HepG2 (cell line): ENCODE measurements at regions not wholly inside any gene's neighbourhood (a gene's known extent, or its start where the extent isn't known, plus 50 kb on each side); places are given as distances from the start of the nearest gene placed in this dataset.

Experiments
- ATAC-seq: fragments of 200-7000 bp; cut with Tn5 transposase; 3 replicates; pipeline ENCODE4 v1.9.1; 2020; ENCODE audit warnings: mild to moderate bottlenecking, moderate library complexity
- BruUV-seq: library from RNA; stranded (reverse); fragments of 400-500 nt; replicated peaks from 2 replicates; lab custom pipeline; 2021; lab: Mats Ljungman, UMichigan
- CTCF ChIA-PET: fragments of 300-600 bp; formaldehyde crosslinking; extraction: SDS; loops from one replicate; lab custom pipeline; 2021; ENCODE audit warnings: low total read pairs, inconsistent platforms, low intra/inter-chr PET ratio; lab: Yijun Ruan, JAX
- POLR2A ChIA-PET: fragments of 350-600 bp; sonication (Branson Sonifier 250); formaldehyde crosslinking; loops from one replicate; lab custom pipeline; 2020; ENCODE audit warnings: antibody characterized with exemption, inconsistent platforms; lab: Yijun Ruan, JAX
- DNase-seq: peaks from one replicate; pipeline ENCODE4 v3.0.0-alpha.2; 2015; ENCODE audit warnings: low spot score
- FAIRE-seq: peaks from 3 replicates; lab custom pipeline; 2011; peaks lifted over from hg19 to GRCh38; lab: Jason Lieb, UNC
- H2AFZ ChIP-seq: one replicate; pipeline ENCODE4 v1.6.1; 2011; ENCODE audit warnings: low read length, inconsistent platforms
- H3K27ac ChIP-seq: fragments of 300-600 bp; 3 replicates; pipeline ENCODE4 v1.8.0; 2011; ENCODE audit warnings: mixed run types, mild to moderate bottlenecking, mixed read lengths, low read length, inconsistent platforms; ENCODE audit not compliant: insufficient read depth; ENCODE audit errors: extremely low read length
- H3K27me3 ChIP-seq, 2 experiments: fragments of 200-600 bp in 1 of 2; 2 replicates in 1 of 2; 3 replicates in 1 of 2; pipeline versions ENCODE4 v1.6.0 to v1.8.0; 2011; ENCODE audit warnings: low read length in 2 of 2, mild to moderate bottlenecking in 2 of 2, moderate library complexity in 2 of 2, inconsistent platforms in 1 of 2; ENCODE audit not compliant: insufficient read depth in 2 of 2, control insufficient read depth in 1 of 2
- H3K36me3 ChIP-seq, 2 experiments: fragments of 200-600 bp in 1 of 2; replicated peaks in 1 of 2; 2 replicates in 1 of 2; 3 replicates in 1 of 2; pipeline versions ENCODE4 v1.5.1 to v1.8.0; 2011; ENCODE audit warnings: low read length in 2 of 2, inconsistent platforms in 1 of 2; ENCODE audit not compliant: insufficient read depth in 2 of 2, control insufficient read depth in 1 of 2
- H3K4me1 ChIP-seq: 2 replicates; pipeline ENCODE4 v1.5.1; 2012; ENCODE audit warnings: low read length, inconsistent platforms; ENCODE audit not compliant: insufficient read depth
- H3K4me2 ChIP-seq: 2 replicates; pipeline ENCODE4 v1.6.0; 2011; ENCODE audit warnings: low read depth, low read length, inconsistent platforms
- H3K4me3 ChIP-seq, 3 experiments: fragments of 200-600 bp in 1 of 3; sonication (generic), shearing (Covaris generic) in 1 of 3; replicated peaks in 1 of 3; 2 replicates each; pipeline ENCODE4 v1.5.1; 2011 to 2016; ENCODE audit warnings: low read length in 3 of 3, inconsistent platforms in 2 of 3, low read depth in 2 of 3, mild to moderate bottlenecking in 2 of 3, control low read depth in 1 of 3, mixed read lengths in 1 of 3; ENCODE audit not compliant: insufficient read depth in 1 of 3
- H3K79me2 ChIP-seq: one replicate; pipeline ENCODE4 v1.6.1; 2011; ENCODE audit warnings: low read length, inconsistent platforms; ENCODE audit not compliant: insufficient read depth
- H3K9ac ChIP-seq: 2 replicates; pipeline ENCODE4 v1.6.0; 2011; ENCODE audit warnings: mild to moderate bottlenecking, low read depth, low read length, inconsistent platforms; ENCODE audit not compliant: insufficient read depth
- H3K9me3 ChIP-seq: 2 replicates; pipeline ENCODE4 v1.5.1; 2012; ENCODE audit warnings: mild to moderate bottlenecking, low read length
- H4K20me1 ChIP-seq: 2 replicates; pipeline ENCODE4 v1.6.0; 2011; ENCODE audit warnings: inconsistent platforms, mild to moderate bottlenecking, low read length, moderate library complexity; ENCODE audit not compliant: insufficient read depth
- CAMTA2 ChIP-seq: sonication (generic); formaldehyde crosslinking; IDR thresholded peaks from 2 replicates; pipeline ENCODE4 v1.4.0; 2020; ENCODE audit warnings: mild to moderate bottlenecking, missing genetic modification reagents, borderline replicate concordance
- ETV5 ChIP-seq: IDR thresholded peaks from 2 replicates; pipeline ENCODE4 v1.6.1; 2018; ENCODE audit warnings: missing biosample characterization, missing genetic modification reagents, inconsistent platforms, borderline replicate concordance
- HNF4A ChIP-seq: sonication (generic); formaldehyde crosslinking; IDR thresholded peaks from 2 replicates; pipeline ENCODE4 v1.4.0; 2020; ENCODE audit warnings: missing genetic modification reagents
- HNRNPK ChIP-seq: fragments of 200-400 bp; formaldehyde crosslinking; IDR thresholded peaks from 2 replicates; pipeline ENCODE4 v1.6.1; 2018; ENCODE audit warnings: low read length, low read depth, moderate library complexity, mild to moderate bottlenecking; ENCODE audit not compliant: poor library complexity, severe bottlenecking
- JUN ChIP-seq: sonication (generic); formaldehyde crosslinking; IDR thresholded peaks from 2 replicates; pipeline ENCODE4 v1.4.0; 2020; ENCODE audit warnings: mild to moderate bottlenecking, missing genetic modification reagents
- NCOA5 ChIP-seq: sonication (generic); formaldehyde crosslinking; IDR thresholded peaks from 2 replicates; pipeline ENCODE4 v1.4.0; 2020; ENCODE audit warnings: missing genetic modification reagents
- POGK ChIP-seq: sonication (generic); formaldehyde crosslinking; conservative IDR thresholded peaks from 2 replicates; pipeline ENCODE4 v1.8.0; 2022; ENCODE audit warnings: mild to moderate bottlenecking, moderate library complexity, missing genetic modification reagents
- SRY ChIP-seq: sonication (generic); formaldehyde crosslinking; IDR thresholded peaks from 2 replicates; pipeline ENCODE4 v1.8.0; 2022; ENCODE audit warnings: mild to moderate bottlenecking, missing genetic modification reagents
- ZNF225 ChIP-seq: sonication (generic); formaldehyde crosslinking; IDR thresholded peaks from 2 replicates; pipeline ENCODE4 v1.4.0; 2020; ENCODE audit warnings: mild to moderate bottlenecking, missing genetic modification reagents
- ZNF446 ChIP-seq: sonication (generic); formaldehyde crosslinking; IDR thresholded peaks from 2 replicates; pipeline ENCODE4 v1.5.0; 2020; ENCODE audit warnings: mild to moderate bottlenecking, missing genetic modification reagents
- ZNF749 ChIP-seq: sonication (generic); formaldehyde crosslinking; IDR thresholded peaks from 2 replicates; pipeline ENCODE4 v1.8.0; 2022; ENCODE audit warnings: mild to moderate bottlenecking, missing genetic modification reagents, moderate library complexity, borderline replicate concordance
- ZNF816 ChIP-seq: sonication (generic); formaldehyde crosslinking; IDR thresholded peaks from 2 replicates; pipeline ENCODE4 v1.8.0; 2022; ENCODE audit warnings: missing genetic modification reagents, mild to moderate bottlenecking, borderline replicate concordance
- ZZZ3 ChIP-seq: sonication (generic); formaldehyde crosslinking; IDR thresholded peaks from 2 replicates; pipeline ENCODE4 v1.4.0; 2020; ENCODE audit warnings: missing genetic modification reagents, mild to moderate bottlenecking, borderline replicate concordance
- WGBS: methylation state at CpG from one replicate; pipeline ENCODE4 v1.1.6; 2017; ENCODE audit warnings: low lambda C conversion rate; 5-methylcytosine and 5-hydroxymethylcytosine counted together
- in situ Hi-C: cut with HindIII; loops from 2 replicates; pipeline ENCODE4 v1.10.0; 2017; ENCODE audit warnings: low pct_unique_long_range_greater_than_20kb; ENCODE audit not compliant: extremely low pct_ligation_motif_present
- intact Hi-C: fragments of 100-400 bp; cut with micrococcal nuclease; formaldehyde crosslinking; loops from one replicate; pipeline ENCODE4 v1.10.0; 2022; ENCODE audit not compliant: unreplicated experiment
- TF ChIP-seq, protein P1 (sequence below): sonication (generic); formaldehyde crosslinking; conservative IDR thresholded peaks from 2 replicates; pipeline ENCODE4 v1.4.0; 2020; ENCODE audit warnings: mild to moderate bottlenecking, missing genetic modification reagents, moderate library complexity

DNA sequence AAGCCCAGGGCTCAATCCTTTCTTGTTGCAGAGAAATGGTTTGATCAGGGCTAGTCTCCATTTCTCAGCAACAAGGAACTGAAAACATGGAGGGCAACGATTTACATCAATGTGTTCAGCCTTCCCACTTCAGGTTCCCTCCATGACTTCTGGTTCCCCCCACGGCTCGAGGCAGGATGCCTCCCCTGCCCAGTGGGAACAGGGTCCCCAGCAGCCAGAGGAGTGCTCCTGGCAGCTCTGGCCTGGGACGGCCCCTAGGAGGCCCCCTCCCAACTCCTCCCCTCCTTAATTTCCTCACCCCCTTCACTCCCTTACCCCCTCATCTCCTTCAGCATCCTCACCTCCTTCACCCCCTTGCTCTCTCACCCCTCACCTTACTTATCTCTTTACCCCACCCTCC is 283.8 kb downstream of the CDC5L start:
- H4K20me1 ChIP-seq: no peaks in the 10 kb centered on the region
- FAIRE-seq: no peak
- ChIA-PET POLR2A (no interaction called here), CTCF (no interaction called here)
- H3K27ac ChIP-seq: no peak overlapping the region
- no peaks in the 10 kb centered on the region for H3K4me1 ChIP-seq
- H3K79me2 ChIP-seq: no peaks in the 10 kb centered on the region
- H2AFZ ChIP-seq: no peak overlapping the region
- H3K4me2 ChIP-seq: no peak overlapping the region
- TF ChIP-seq SRY (no peak), JUN (CRISPR knock-in tag) (no peak), HNRNPK (peak; percentile 12), ZNF816 (CRISPR knock-in tag) (no peak), ZNF225 (CRISPR knock-in tag) (no peak)
- WGBS: 4% methylated on average over 4 of the region's 4 CpGs
- no peak overlapping the region for H3K4me3 ChIP-seq
- no peak for ATAC-seq
- no peak for DNase-seq
- H3K36me3 ChIP-seq: no peaks in the 10 kb centered on the region
- H3K9me3 ChIP-seq: no peaks in the 10 kb centered on the region
- intact Hi-C loops: no loop called here
- H3K27me3 ChIP-seq: peaks cover 0 to 11% of the 10 kb centered on the region in 2 experiments; a peak in 3 of 5 replicates
- in situ Hi-C loops: loop anchor here (25.0 kb wide), 1 partner anchor 1241 kb away; no protein-coding TSS in a partner anchor
- no TSS peak for BruUV-seq
- H3K9ac ChIP-seq: no peak overlapping the region

DNA sequence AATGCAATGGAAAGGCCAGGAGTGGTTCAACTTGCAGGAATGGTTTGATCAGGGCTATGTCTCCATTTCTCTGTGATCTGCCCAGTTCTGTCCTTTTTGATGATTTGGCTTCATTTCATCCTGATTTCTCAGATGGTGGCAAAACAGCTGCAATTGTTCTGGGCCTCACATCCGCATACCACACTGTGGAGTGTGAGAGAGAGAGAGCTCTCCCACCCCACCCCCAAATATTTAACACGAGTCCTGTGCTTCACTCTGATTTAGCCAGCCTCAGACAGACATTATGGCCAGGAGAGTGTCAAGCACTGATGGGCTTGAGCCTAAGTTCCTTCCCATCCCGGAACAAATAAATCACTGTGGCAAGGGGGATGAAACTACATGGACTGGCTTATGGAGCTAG is 284.6 kb downstream of the CDC5L start:
- no peak for FAIRE-seq
- H3K36me3 ChIP-seq: no peaks in the 10 kb centered on the region
- H2AFZ ChIP-seq: no peak overlapping the region
- no peaks in the 10 kb centered on the region for H3K79me2 ChIP-seq
- intact Hi-C loops (no loop called here), in situ Hi-C loops (loop anchor here (25.0 kb wide), 1 partner anchor 1240 kb away; no protein-coding TSS in a partner anchor)
- no peaks in the 10 kb centered on the region for H3K4me1 ChIP-seq
- H4K20me1 ChIP-seq: no peaks in the 10 kb centered on the region
- H3K9me3 ChIP-seq: no peaks in the 10 kb centered on the region
- no peak overlapping the region for H3K9ac ChIP-seq
- POLR2A ChIA-PET: no interaction called here
- no TSS peak for BruUV-seq
- peaks cover 0 to 9% of the 10 kb centered on the region in 2 experiments; a peak in 3 of 5 replicates for H3K27me3 ChIP-seq
- WGBS: 33% methylated on average over 3 of the region's 3 CpGs
- DNase-seq: no peak
- CTCF ChIA-PET: no interaction called here
- H3K4me3 ChIP-seq: no peak overlapping the region
- H3K4me2 ChIP-seq: no peak overlapping the region
- no peak for ATAC-seq
- no peak overlapping the region for H3K27ac ChIP-seq
- TF ChIP-seq, protein P1, sequence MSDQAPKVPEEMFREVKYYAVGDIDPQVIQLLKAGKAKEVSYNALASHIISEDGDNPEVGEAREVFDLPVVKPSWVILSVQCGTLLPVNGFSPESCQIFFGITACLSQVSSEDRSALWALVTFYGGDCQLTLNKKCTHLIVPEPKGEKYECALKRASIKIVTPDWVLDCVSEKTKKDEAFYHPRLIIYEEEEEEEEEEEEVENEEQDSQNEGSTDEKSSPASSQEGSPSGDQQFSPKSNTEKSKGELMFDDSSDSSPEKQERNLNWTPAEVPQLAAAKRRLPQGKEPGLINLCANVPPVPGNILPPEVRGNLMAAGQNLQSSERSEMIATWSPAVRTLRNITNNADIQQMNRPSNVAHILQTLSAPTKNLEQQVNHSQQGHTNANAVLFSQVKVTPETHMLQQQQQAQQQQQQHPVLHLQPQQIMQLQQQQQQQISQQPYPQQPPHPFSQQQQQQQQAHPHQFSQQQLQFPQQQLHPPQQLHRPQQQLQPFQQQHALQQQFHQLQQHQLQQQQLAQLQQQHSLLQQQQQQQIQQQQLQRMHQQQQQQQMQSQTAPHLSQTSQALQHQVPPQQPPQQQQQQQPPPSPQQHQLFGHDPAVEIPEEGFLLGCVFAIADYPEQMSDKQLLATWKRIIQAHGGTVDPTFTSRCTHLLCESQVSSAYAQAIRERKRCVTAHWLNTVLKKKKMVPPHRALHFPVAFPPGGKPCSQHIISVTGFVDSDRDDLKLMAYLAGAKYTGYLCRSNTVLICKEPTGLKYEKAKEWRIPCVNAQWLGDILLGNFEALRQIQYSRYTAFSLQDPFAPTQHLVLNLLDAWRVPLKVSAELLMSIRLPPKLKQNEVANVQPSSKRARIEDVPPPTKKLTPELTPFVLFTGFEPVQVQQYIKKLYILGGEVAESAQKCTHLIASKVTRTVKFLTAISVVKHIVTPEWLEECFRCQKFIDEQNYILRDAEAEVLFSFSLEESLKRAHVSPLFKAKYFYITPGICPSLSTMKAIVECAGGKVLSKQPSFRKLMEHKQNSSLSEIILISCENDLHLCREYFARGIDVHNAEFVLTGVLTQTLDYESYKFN: no peak
- TF ChIP-seq HNF4A (CRISPR knock-in tag) (no peak), NCOA5 (no peak), ZNF749 (CRISPR knock-in tag) (no peak), ETV5 (CRISPR knock-in tag) (no peak), ZNF446 (CRISPR knock-in tag) (no peak), ZZZ3 (CRISPR knock-in tag) (no peak), POGK (CRISPR knock-in tag) (no peak), CAMTA2 (CRISPR knock-in tag) (no peak)
